Ovary (tissue), 7 donors: ENCODE measurements at regions not wholly inside any gene's neighbourhood (a gene's known extent, or its start where the extent isn't known, plus 50 kb on each side); places are given as distances from the start of the nearest gene placed in this dataset.

ENCODE experiments used
- DNase-seq, 5 donors: peaks; one replicate each; pipeline ENCODE4 v3.0.0-alpha.2; 2019 to 2020
- H3K27ac ChIP-seq, 2 donors: fragments of 200-600 bp; one replicate each; pipeline versions ENCODE4 v1.5.1 to v1.8.0; 2019 to 2022
- H3K27me3 ChIP-seq: fragments of 200-600 bp; one replicate; pipeline ENCODE4 v1.8.0; 2022
- H3K36me3 ChIP-seq: fragments of 200-600 bp; sonication (generic); one replicate; pipeline ENCODE4 v1.5.1; 2019
- H3K4me1 ChIP-seq: one replicate; pipeline ENCODE4 v1.8.1; 2013; ENCODE audit warnings: mild to moderate bottlenecking, moderate library complexity; ENCODE audit not compliant: insufficient read depth
- H3K4me3 ChIP-seq: fragments of 200-600 bp; sonication (generic); one replicate; pipeline ENCODE4 v1.5.1; 2017
- H3K9me3 ChIP-seq, 2 donors: fragments of 200-600 bp in 1 of 2; sonication (generic) in 1 of 2; one replicate each; pipeline versions ENCODE4 v1.5.1 to v1.8.1; 2013 to 2019; ENCODE audit warnings: mild to moderate bottlenecking in 1 of 2, moderate library complexity in 1 of 2
- EP300 ChIP-seq: sonication (generic); formaldehyde crosslinking; IDR thresholded peaks from one replicate; pipeline ENCODE4 v1.6.1; 2017; ENCODE audit warnings: antibody characterized with exemption
- POLR2A ChIP-seq: fragments of 450-650 bp; IDR thresholded peaks from one replicate; pipeline ENCODE4 v1.6.1; 2017; ENCODE audit warnings: antibody characterized with exemption, mild to moderate bottlenecking, moderate library complexity
- WGBS, 3 donors: extraction: QIAGEN DNeasy Blood & Tissue Kit in 1 of 3; methylation state at CpG; one replicate each; pipeline versions ENCODE4 v1.1.5 to v1.1.7; 2013 to 2017; 5-methylcytosine and 5-hydroxymethylcytosine counted together
- intact Hi-C, 4 donors: fragments of 100-400 bp; cut with DNase I; formaldehyde crosslinking; loops; one replicate each; pipeline versions ENCODE4 v1.11.0 to v1.15.1; 2022 to 2023
- TF ChIP-seq, protein P1 (sequence below), 3 donors: fragments of 450-650 bp in 2 of 3; fragments of 200-600 bp in 1 of 3; IDR thresholded peaks; one replicate each; pipeline versions ENCODE4 v1.5.1 to v1.8.0; 2016 to 2022; ENCODE audit warnings: antibody characterized with exemption in 3 of 3, mild to moderate bottlenecking in 1 of 3
- donor health status: DM: no; HTN: no; CAD: no; lungs with moderate emphysema.
- donor health status: DM: no; HTN: no; CAD: no.
- donor health status: Bipolar disorder and iron deficiency.
- donor health status: DM: no; HTN: no; CAD: no.
- donor health status: DM: yes; HTN: yes; CAD: no.

- 92 to 94% (median 93%) methylated on average over 2 of the region's 2 CpGs for WGBS, 3 donors
- intact Hi-C loops, result no loop called here
Measured at GRCh38 chr2:34403512-34403911, 804.4 kb upstream of the FAM98A start.

GRCh38 chr2:34402376-34402775 lies 803.3 kb upstream of the FAM98A start:
- Histone ChIP-seq H3K4me3 (no peak overlapping the region), H3K27ac (no peak overlapping the region), H3K9me3 (no peaks in the 10 kb centered on the region), H3K36me3 (no peaks in the 10 kb centered on the region), H3K4me1 (no peaks in the 10 kb centered on the region), H3K27me3 (no peaks in the 10 kb centered on the region)
- intact Hi-C loops, result no loop called here
- no peak for TF ChIP-seq POLR2A
- TF ChIP-seq, protein P1, sequence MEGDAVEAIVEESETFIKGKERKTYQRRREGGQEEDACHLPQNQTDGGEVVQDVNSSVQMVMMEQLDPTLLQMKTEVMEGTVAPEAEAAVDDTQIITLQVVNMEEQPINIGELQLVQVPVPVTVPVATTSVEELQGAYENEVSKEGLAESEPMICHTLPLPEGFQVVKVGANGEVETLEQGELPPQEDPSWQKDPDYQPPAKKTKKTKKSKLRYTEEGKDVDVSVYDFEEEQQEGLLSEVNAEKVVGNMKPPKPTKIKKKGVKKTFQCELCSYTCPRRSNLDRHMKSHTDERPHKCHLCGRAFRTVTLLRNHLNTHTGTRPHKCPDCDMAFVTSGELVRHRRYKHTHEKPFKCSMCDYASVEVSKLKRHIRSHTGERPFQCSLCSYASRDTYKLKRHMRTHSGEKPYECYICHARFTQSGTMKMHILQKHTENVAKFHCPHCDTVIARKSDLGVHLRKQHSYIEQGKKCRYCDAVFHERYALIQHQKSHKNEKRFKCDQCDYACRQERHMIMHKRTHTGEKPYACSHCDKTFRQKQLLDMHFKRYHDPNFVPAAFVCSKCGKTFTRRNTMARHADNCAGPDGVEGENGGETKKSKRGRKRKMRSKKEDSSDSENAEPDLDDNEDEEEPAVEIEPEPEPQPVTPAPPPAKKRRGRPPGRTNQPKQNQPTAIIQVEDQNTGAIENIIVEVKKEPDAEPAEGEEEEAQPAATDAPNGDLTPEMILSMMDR (IDR thresholded peaks at IDR 0.05), result no peak
- no peak for TF ChIP-seq EP300
- WGBS, 3 donors, result 88 to 94% (median 88%) methylated on average over 3 of the region's 3 CpGs
- DNase-seq, result no peak

More at GRCh38 chr2:34403512-34403911, 804.4 kb upstream of the FAM98A start:
- no peak for DNase-seq
- no peaks in the 10 kb centered on the region for H3K27me3 ChIP-seq
- TF ChIP-seq EP300 (no peak), POLR2A (no peak)
- TF ChIP-seq, protein P1 (IDR thresholded peaks at IDR 0.05), result no peak
- no peaks in the 10 kb centered on the region for H3K9me3 ChIP-seq
- no peaks in the 10 kb centered on the region for H3K4me1 ChIP-seq
- H3K27ac ChIP-seq, result no peak overlapping the region
- H3K36me3 ChIP-seq, result no peaks in the 10 kb centered on the region
- H3K4me3 ChIP-seq, result no peak overlapping the region

- intact Hi-C loops, result no loop called here
- Histone ChIP-seq H3K27ac (no peak overlapping the region), H3K4me3 (no peak overlapping the region), H3K9me3 (no peaks in the 10 kb centered on the region), H3K4me1 (no peaks in the 10 kb centered on the region), H3K27me3 (no peaks in the 10 kb centered on the region), H3K36me3 (no peaks in the 10 kb centered on the region)
- TF ChIP-seq EP300, result no peak
- TF ChIP-seq POLR2A, result no peak
- TF ChIP-seq, protein P1 (IDR thresholded peaks at IDR 0.05), result no peak
- 94 to 96% (median 95%) methylated on average over 5 of the region's 5 CpGs for WGBS, 3 donors
- DNase-seq, result no peak
Measured at GRCh38 chr2:34401186-34401585, 802.1 kb upstream of the FAM98A start.

DNA sequence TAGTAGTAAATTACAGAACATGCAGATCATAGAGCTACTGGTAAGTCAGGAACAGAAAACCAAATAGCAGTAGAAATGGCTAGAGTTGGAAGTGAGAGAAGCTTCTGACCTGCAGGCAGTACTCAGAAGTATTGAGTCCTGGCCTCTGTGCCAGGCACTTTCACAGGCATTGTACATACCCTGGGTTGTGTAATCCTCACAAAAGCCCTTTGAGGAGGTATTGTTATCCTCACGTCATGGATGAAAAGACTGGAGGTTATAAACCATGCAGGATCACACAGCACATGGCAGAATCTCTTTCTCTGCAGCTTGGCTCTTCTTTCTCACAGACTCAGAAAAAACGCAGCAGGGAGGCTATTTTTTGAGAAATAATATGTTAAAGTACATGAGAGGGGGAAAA lies 789.3 kb upstream of the FAM98A start:
- no peak for DNase-seq
- Histone ChIP-seq H3K27me3 (no peaks in the 10 kb centered on the region), H3K36me3 (no peaks in the 10 kb centered on the region), H3K9me3 (no peaks in the 10 kb centered on the region), H3K4me1 (no peaks in the 10 kb centered on the region), H3K4me3 (no peak overlapping the region), H3K27ac (no peak overlapping the region)
- 68 to 76% (median 72%) methylated on average over 2 of the region's 2 CpGs for WGBS, 3 donors
- intact Hi-C loops, result no loop called here
- TF ChIP-seq EP300 (no peak), POLR2A (no peak)
- TF ChIP-seq, protein P1 (IDR thresholded peaks at IDR 0.05), result no peak

GRCh38 chr2:34387536-34387935 lies 788.4 kb upstream of the FAM98A start:
- H3K4me3 ChIP-seq, result no peak overlapping the region
- H3K27ac ChIP-seq, result no peak overlapping the region
- H3K27me3 ChIP-seq, result no peaks in the 10 kb centered on the region
- no peaks in the 10 kb centered on the region for H3K36me3 ChIP-seq
- DNase-seq, result no peak
- H3K4me1 ChIP-seq, result no peaks in the 10 kb centered on the region
- no peaks in the 10 kb centered on the region for H3K9me3 ChIP-seq
- TF ChIP-seq, protein P1 (IDR thresholded peaks at IDR 0.05), result no peak
- TF ChIP-seq EP300 (no peak), POLR2A (no peak)
- 72 to 78% (median 72%) methylated on average over 3 of the region's 3 CpGs for WGBS, 3 donors
- intact Hi-C loops, result no loop called here
